ENCODE measurements at regions not wholly inside any gene's neighbourhood (a gene's known extent, or its start where the extent isn't known, plus 50 kb on each side); places are given as distances from the start of the nearest gene placed in this dataset.
A peak's percentile ranks its signal among the peaks of the same experiment; 100 is the strongest.
"Not testable (repeated sequence)": the region's sequence is repeated elsewhere in the genome, so short reads cannot be mapped to it uniquely, and the experiment has no call there.

GRCh38 chr6:71007298-71007697 is 50.4 kb upstream of the B3GAT2 start:
- not testable (repeated sequence) for FAIRE-seq

- FAIRE-seq, result no peak
Measured at GRCh38 chr6:71011871-71012371, 55.1 kb upstream of the B3GAT2 start.

DNA sequence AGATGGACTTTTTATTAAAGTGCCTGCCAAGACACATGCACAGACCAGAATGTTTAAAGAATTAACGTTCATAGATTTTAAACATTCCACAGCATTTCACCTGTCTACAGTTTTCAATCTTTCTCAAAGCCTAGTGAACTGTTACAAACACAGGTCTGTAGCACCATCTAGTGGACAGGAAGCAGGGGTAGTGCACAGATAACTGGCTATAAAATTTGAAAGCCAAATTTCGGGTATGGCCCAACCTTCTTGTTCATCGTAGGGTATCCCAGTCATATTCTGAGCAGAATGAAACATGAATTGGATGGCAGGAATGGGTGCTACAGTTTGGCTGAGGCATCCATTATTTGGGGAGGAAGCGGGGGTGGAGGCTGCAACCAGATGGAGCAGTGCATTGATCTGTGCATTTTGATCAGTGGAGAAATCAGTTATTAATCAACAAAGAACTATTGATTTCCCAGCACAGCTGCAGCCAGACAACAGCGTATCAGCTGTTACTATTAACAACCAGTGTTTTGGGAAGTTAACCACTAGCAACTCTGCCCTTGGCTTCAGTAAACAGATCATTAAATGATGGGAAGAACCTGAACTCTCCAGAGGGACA is 56.1 kb upstream of the B3GAT2 start:
- FAIRE-seq, result peak; percentile 84

- FAIRE-seq, result no peak
Measured at GRCh38 chr6:71015392-71015791, 58.5 kb upstream of the B3GAT2 start.

GRCh38 chr6:71028236-71028876 is 71.5 kb upstream of the B3GAT2 start:
- no peak for FAIRE-seq

- FAIRE-seq, result no peak
Measured at GRCh38 chr6:71028877-71029252, 72.0 kb upstream of the B3GAT2 start.

DNA sequence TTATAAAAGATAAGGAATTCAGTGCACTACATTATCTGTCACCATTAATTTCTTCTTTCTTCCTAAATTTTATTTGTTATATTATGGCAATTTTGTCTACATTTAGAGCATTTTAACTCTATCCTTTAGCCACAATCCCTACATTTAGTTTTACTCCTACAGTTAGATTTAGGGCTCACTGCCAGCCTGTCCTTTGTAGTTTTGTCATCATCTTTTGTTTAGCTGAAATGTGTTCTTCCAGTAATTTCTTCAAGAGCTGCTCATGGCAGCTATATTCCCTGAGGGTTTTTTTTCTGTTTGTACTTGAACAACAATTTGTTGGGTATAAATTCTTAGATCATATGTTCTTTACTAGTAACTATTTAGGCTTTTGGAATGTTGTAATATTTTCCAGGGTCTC is 72.7 kb upstream of the B3GAT2 start:
- FAIRE-seq, result no peak

GRCh38 chr6:71031912-71032311 is 75.1 kb upstream of the B3GAT2 start:
- FAIRE-seq, result no peak

DNA sequence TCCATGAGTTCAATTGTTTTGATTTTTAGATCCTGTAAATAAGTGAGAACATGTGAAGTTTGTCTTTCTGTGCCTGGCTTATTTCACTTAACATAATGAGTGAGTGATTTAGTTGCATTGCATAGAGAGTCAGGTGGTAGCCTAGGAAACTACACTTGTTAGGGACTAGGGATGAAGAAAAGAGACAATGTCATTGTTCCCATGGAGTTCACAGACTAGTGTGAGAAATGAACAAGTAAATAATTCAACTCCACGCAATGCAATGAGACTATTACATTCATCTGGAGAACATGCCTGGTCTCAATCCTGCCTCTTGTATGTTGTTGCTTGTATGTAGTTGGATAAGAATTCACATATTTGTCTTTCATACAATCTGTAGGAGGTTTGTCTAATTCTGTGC is 76.3 kb upstream of the B3GAT2 start:
- FAIRE-seq, result no peak

GRCh38 chr6:71033890-71034289 is 77.0 kb upstream of the B3GAT2 start:
- no peak for FAIRE-seq

GRCh38 chr6:71034563-71035345 is 77.9 kb upstream of the B3GAT2 start:
- FAIRE-seq, result no peak

DNA sequence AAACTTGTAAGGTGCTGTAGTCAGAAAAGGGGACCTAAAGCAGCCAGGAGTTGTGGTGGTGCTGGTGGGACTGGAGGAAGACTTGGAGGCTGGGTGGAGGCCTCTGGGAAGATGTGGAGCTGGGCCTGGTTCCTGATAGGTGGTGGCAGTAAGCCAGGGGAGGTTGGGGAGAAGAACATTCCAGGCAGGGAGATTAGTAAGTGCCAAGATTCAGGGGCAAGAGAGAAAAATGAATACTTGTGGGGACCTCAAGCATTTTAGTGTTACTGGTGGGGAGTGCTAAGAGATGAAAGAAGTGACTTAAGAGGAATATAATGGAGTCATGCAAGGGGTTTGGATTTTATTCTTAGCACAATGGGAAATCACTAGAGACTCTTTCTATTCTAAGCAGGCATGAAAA is 79.0 kb upstream of the B3GAT2 start:
- no peak for FAIRE-seq

GRCh38 chr6:71038711-71039344 is 82.0 kb upstream of the B3GAT2 start:
- FAIRE-seq, result no peak

DNA sequence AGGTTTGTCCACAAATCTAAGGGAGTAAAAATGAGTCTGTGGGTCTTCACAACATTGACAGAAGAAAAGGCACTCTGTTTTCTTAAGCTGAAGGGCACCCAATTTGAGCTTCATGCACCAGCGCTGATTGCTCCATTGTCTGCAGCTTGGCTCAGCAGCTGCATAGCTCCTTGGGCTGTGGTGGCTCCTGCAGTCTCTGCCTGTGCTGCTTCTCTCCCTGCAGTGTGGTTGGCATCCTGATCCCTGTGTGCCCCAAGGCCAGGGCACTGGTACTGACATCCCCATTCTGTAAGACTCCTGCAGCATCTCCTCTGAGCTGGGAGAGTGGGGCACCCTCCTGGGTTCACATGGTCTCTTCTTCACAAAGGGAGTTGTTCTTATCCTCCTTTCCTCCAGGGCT is 83.2 kb upstream of the B3GAT2 start:
- no peak for FAIRE-seq

DNA sequence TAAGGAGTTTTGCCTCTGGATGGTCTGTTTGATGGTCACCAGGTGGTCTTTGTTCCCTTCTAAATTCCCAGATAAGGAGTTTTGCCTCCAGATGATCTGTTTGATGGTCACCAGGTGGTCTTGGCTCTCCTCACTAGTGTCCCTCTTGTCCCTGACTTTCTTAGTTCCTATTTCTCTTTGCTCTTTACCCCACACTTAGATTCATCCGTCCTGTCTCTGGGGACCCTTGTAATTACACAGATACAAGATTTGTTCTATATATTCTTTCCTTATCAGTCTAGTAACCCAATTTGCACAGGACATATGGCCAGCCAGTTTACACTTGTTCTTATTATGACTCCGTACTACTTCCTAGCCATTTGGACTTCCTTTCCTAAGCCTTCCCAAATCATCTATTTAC is 84.0 kb upstream of the B3GAT2 start:
- FAIRE-seq, result no peak

DNA sequence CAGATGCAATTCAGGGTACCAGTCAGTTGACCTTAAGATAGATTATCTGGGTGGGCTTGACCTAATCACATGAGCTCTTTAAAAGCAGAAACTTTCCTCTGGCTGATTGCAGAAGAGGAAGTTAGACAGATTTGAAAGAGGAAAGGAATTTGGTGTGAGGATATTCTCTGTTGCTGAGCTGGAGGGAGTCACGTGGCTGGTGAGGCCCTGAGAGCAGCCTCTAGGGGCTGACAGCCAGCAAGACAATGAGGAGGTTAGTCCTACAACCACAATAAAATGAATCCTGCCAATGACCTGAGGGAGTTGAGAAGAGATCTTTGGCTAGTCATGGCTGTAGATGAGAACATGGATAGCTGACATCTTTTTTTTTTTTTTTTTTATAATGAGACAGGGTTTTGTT is 87.0 kb upstream of the B3GAT2 start:
- FAIRE-seq, result no peak

- FAIRE-seq, result no peak
Measured at GRCh38 chr6:71044753-71045152, 87.9 kb upstream of the B3GAT2 start.

DNA sequence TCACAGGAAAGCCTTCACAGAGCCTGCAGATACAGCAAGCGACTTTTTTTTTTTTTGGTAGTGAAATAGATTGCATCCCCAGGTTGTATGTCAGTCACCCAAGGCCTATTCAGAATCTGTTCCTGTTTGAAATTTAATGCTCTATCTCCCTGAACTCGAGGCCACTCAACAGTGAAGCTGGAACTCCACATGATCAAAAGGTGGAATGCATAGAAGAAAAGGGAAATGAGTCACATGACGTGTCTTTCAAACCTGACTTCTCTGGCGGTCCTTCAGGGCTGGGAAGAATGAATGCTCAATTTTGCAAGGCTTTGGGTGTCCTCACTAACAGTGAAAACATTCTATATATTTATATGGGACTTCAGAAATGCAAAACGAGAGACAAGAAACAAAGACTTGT is 88.4 kb upstream of the B3GAT2 start:
- no peak for FAIRE-seq

- no peak for FAIRE-seq
Measured at GRCh38 chr6:71047417-71047816, 90.6 kb upstream of the B3GAT2 start.

DNA sequence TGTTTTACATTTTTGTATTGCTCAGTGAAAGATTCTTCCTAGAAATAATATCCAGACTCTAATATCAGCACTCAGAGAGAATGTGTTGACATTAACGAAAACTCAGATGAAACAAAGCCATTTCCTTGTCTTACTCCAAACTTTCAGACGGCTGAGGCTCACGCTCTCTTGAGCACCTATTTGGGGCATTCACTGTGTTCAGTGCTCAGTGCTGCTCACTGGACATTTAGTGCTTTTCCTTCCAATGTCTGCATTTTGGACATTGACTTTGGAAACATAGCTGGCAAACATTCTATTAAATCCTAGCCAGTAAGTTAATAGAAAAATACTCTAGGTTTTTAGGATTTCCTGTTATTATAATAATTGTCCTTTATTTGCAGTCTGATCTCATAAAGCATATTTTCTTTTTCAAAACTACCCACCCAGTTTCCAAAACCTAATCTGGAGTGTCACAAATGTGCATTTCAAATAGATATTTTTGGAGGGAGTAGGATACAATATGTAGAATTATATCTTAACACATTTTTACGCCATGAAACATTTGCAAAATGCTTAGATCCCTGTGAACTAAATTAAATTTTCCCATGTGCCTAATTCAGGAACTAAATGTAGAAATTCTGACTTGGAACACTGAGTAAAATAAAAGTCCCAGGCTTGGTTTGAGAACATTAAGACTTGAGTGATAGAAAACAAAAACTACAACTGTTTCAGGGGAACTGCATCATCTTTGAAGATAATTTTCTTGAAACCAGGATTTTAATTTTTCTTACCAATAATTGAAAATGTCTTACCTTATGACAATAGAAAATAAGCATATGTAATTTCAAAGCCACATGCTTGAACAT is 91.7 kb upstream of the B3GAT2 start:
- FAIRE-seq, result no peak

- FAIRE-seq, result no peak
Measured at GRCh38 chr6:71049198-71049770, 92.4 kb upstream of the B3GAT2 start.

DNA sequence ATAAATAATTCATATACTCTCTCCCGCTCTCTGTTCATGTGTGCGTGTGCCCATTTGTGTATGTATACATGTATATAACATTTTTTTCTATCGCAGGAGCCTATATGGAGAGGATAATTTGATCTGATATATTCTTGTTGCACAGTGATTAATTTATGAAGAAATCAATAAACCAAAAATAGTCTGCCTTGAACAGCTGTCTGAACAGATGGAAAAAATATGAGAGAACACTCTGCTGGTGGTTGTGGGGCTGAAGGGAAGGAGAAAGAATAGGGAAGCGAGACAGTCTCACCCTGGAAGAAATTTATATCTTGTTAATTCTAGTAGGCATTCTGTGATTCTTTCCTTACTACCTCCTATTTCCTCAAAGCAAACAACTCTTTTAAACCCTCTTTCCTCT is 96.6 kb upstream of the B3GAT2 start:
- no peak for FAIRE-seq
